HCT116 (cell line): ENCODE measurements at regions not wholly inside any gene's neighbourhood (a gene's known extent, or its start where the extent isn't known, plus 50 kb on each side); places are given as distances from the start of the nearest gene placed in this dataset.

ENCODE experiments used
- ATAC-seq: fragments of 200-7000 bp; cut with Tn5 transposase; 2 replicates; pipeline ENCODE4 v1.9.1; 2020; ENCODE audit warnings: mild to moderate bottlenecking, moderate library complexity
- BruUV-seq: library from RNA; stranded (reverse); fragments of 400-500 nt; replicated peaks from 2 replicates; lab custom pipeline; 2021; lab: Mats Ljungman, UMichigan
- CTCF ChIA-PET: fragments of 300-600 bp; sonication (Branson Sonifier 250); formaldehyde crosslinking; loops from one replicate; lab custom pipeline; 2021; ENCODE audit warnings: antibody characterized with exemption; lab: Charles Lee
- POLR2A ChIA-PET: fragments of 300-600, 350-600 bp; sonication (Branson Sonifier 250); formaldehyde crosslinking; loops from one replicate; lab custom pipeline; 2021; ENCODE audit warnings: antibody characterized with exemption; lab: Charles Lee
- RAD21 ChIA-PET, 2 experiments: fragments of 300-600 bp; sonication (Branson Sonifier 250); formaldehyde crosslinking; loops; one replicate each; lab custom pipeline; 2023; ENCODE audit warnings: low total read pairs in 2 of 2; ENCODE audit not compliant: uncharacterized antibody in 2 of 2, unreplicated experiment in 2 of 2, low non-redundant PET in 1 of 2; lab: Charles Lee
- DNase-seq: peaks from one replicate; pipeline ENCODE4 v3.0.0-alpha.2; 2010; ENCODE audit warnings: low read depth, low spot score
- H2AFZ ChIP-seq: fragments of 200-600 bp; shearing (Covaris generic), sonication (generic); 2 replicates; pipeline ENCODE4 v1.6.1; 2017; ENCODE audit warnings: low read depth, mixed run types, mixed read lengths, antibody characterized with exemption, low read length; ENCODE audit not compliant: poor library complexity, severe bottlenecking
- H3K27ac ChIP-seq: 2 replicates; pipeline ENCODE4 v1.5.1; 2012; ENCODE audit warnings: low read depth, low read length
- H3K27me3 ChIP-seq: fragments of 200-600 bp; sonication (generic); 2 replicates; pipeline ENCODE4 v1.6.1; 2016; ENCODE audit warnings: mixed run types, low read length, mixed read lengths; ENCODE audit not compliant: insufficient read depth
- H3K36me3 ChIP-seq, 2 experiments: fragments of 200-500 bp in 1 of 2; fragments of 200-600 bp in 1 of 2; sonication (Bioruptor generic) in 1 of 2; sonication (generic) in 1 of 2; 2 replicates each; pipeline versions ENCODE4 v1.5.1 to v1.6.1; 2014 to 2016; ENCODE audit warnings: low read length in 2 of 2, inconsistent platforms in 1 of 2, mixed read lengths in 1 of 2, mixed run types in 1 of 2; ENCODE audit not compliant: insufficient read depth in 2 of 2, control insufficient read depth in 1 of 2
- H3K4me1 ChIP-seq, 2 experiments: fragments of 200-600 bp in 1 of 2; sonication (generic) in 1 of 2; 2 replicates each; pipeline versions ENCODE4 v1.5.1 to v1.6.1; 2012 to 2017; ENCODE audit warnings: low read length in 2 of 2, inconsistent platforms in 1 of 2, mild to moderate bottlenecking in 1 of 2, mixed read lengths in 1 of 2, mixed run types in 1 of 2, moderate library complexity in 1 of 2; ENCODE audit not compliant: insufficient read depth in 2 of 2, control insufficient read depth in 1 of 2
- H3K4me2 ChIP-seq: fragments of 200-600 bp; sonication (generic); 2 replicates; pipeline ENCODE4 v1.6.1; 2017; ENCODE audit warnings: mixed run types, low read length, mixed read lengths
- H3K4me3 ChIP-seq, 2 experiments: fragments of 200-600 bp in 1 of 2; sonication (generic) in 1 of 2; replicated peaks in 1 of 2; 2 replicates each; pipeline ENCODE4 v1.5.1; 2011 to 2016; ENCODE audit warnings: low read length in 2 of 2, control low read depth in 1 of 2, low read depth in 1 of 2, mild to moderate bottlenecking in 1 of 2, mixed read lengths in 1 of 2, mixed run types in 1 of 2
- H3K79me2 ChIP-seq: fragments of 200-600 bp; sonication (generic); 2 replicates; pipeline ENCODE4 v1.6.1; 2017; ENCODE audit warnings: mild to moderate bottlenecking, mixed run types, low read length, moderate library complexity, mixed read lengths; ENCODE audit not compliant: insufficient read depth
- H3K9ac ChIP-seq: fragments of 200-600 bp; sonication (generic); 2 replicates; pipeline ENCODE4 v1.6.1; 2016; ENCODE audit warnings: low read length, mixed read lengths
- H3K9me2 ChIP-seq: fragments of 200-600 bp; sonication (generic), shearing (Covaris generic); 2 replicates; pipeline ENCODE4 v1.6.1; 2017; ENCODE audit warnings: mixed run types, mild to moderate bottlenecking, moderate library complexity; ENCODE audit not compliant: insufficient read depth
- H3K9me3 ChIP-seq, 2 experiments: fragments of 200-500 bp in 1 of 2; fragments of 200-600 bp in 1 of 2; sonication (Bioruptor generic) in 1 of 2; sonication (generic) in 1 of 2; 2 replicates each; pipeline ENCODE4 v1.6.1; 2014 to 2017; ENCODE audit warnings: low read length in 2 of 2, mixed read lengths in 2 of 2, inconsistent platforms in 1 of 2, low read depth in 1 of 2, mild to moderate bottlenecking in 1 of 2, mixed run types in 1 of 2, moderate library complexity in 1 of 2; ENCODE audit not compliant: control insufficient read depth in 1 of 2, insufficient read depth in 1 of 2
- H4K20me1 ChIP-seq: fragments of 200-600 bp; sonication (generic), shearing (Covaris generic); 2 replicates; pipeline ENCODE4 v1.6.1; 2017; ENCODE audit warnings: mixed run types, mild to moderate bottlenecking, moderate library complexity; ENCODE audit not compliant: insufficient read depth
- ATF3 ChIP-seq: IDR thresholded peaks from 2 replicates; pipeline ENCODE4 v1.6.1; 2012
- CBX3 ChIP-seq: IDR thresholded peaks from 2 replicates; pipeline ENCODE4 v1.6.1; 2012; ENCODE audit warnings: low read depth
- CEBPB ChIP-seq: IDR thresholded peaks from 2 replicates; pipeline ENCODE4 v1.6.1; 2012; ENCODE audit warnings: low read depth
- CTCF ChIP-seq, 3 experiments: fragments of 200-600 bp in 1 of 3; sonication (generic) in 1 of 3; IDR thresholded peaks in 2 of 3; conservative IDR thresholded peaks in 1 of 3; 2 replicates each; pipeline ENCODE4 v1.5.1; 2012 to 2017; ENCODE audit warnings: low read depth in 2 of 3, low read length in 2 of 3, antibody characterized with exemption in 1 of 3, borderline replicate concordance in 1 of 3, control low read depth in 1 of 3, mild to moderate bottlenecking in 1 of 3, mixed read lengths in 1 of 3, mixed run types in 1 of 3, moderate library complexity in 1 of 3; ENCODE audit not compliant: insufficient read depth in 1 of 3
- EGR1 ChIP-seq: IDR thresholded peaks from 2 replicates; pipeline ENCODE4 v1.6.1; 2012; ENCODE audit warnings: low read depth
- ELF1 ChIP-seq: IDR thresholded peaks from 2 replicates; pipeline ENCODE4 v1.6.1; 2012; ENCODE audit warnings: low read depth, borderline replicate concordance
- EZH2phosphoT487 ChIP-seq: fragments of 200-600 bp; IDR thresholded peaks from 2 replicates; pipeline ENCODE4 v1.6.1; 2018; ENCODE audit warnings: antibody characterized with exemption, borderline replicate concordance
- JUND ChIP-seq: IDR thresholded peaks from 2 replicates; pipeline ENCODE4 v1.6.1; 2012
- POLR2A ChIP-seq: IDR thresholded peaks from 2 replicates; pipeline ENCODE4 v1.7.0; 2011; ENCODE audit warnings: borderline replicate concordance; ENCODE audit not compliant: insufficient read depth, insufficient read length; ENCODE audit errors: extremely low read depth
- REST ChIP-seq: IDR thresholded peaks from 2 replicates; pipeline ENCODE4 v1.6.1; 2012; ENCODE audit warnings: low read depth
- SP1 ChIP-seq: IDR thresholded peaks from 2 replicates; pipeline ENCODE4 v1.6.1; 2012; ENCODE audit warnings: low read depth
- SRF ChIP-seq: IDR thresholded peaks from 2 replicates; pipeline ENCODE4 v1.6.1; 2012; ENCODE audit warnings: low read depth
- ZBTB33 ChIP-seq: IDR thresholded peaks from 2 replicates; pipeline ENCODE4 v1.6.1; 2011; ENCODE audit warnings: mild to moderate bottlenecking, low read length, moderate library complexity; ENCODE audit not compliant: insufficient replicate concordance; ENCODE audit errors: extremely low read depth
- ZFX ChIP-seq: fragments of 450-650 bp; IDR thresholded peaks from 2 replicates; pipeline ENCODE4 v1.6.1; 2017
- intact Hi-C: fragments of 100-400 bp; cut with micrococcal nuclease; formaldehyde crosslinking; loops from 2 replicates; pipeline ENCODE4 v1.10.0; 2022

- POLR2A ChIA-PET: no interaction called here
- TF ChIP-seq CBX3 (no peak), CEBPB (no peak), EGR1 (no peak), ZFX (no peak), SP1 (no peak), POLR2A (no peak), JUND (no peak), ELF1 (no peak), SRF (no peak), ATF3 (no peak), ZBTB33 (no peak), EZH2phosphoT487 (no peak), CTCF (IDR thresholded peaks at IDR 0.05 in 2 of 3, conservative IDR thresholded peaks at IDR 0.05 in 1 of 3; ENCODE audit: borderline replicate concordance in 1 of 3, insufficient read depth in 1 of 3, low read depth in 2 of 3, low read length in 2 of 3) (no peak), REST (no peak)
- no peaks in the 10 kb centered on the region for H3K36me3 ChIP-seq
- no peaks in the 10 kb centered on the region for H3K4me1 ChIP-seq
- H3K9me2 ChIP-seq: no peaks in the 10 kb centered on the region
- H3K4me2 ChIP-seq: no peak overlapping the region
- H3K9me3 ChIP-seq: no peaks in the 10 kb centered on the region
- no peak for DNase-seq
- no peaks in the 10 kb centered on the region for H3K27me3 ChIP-seq
- no TSS peak for BruUV-seq
- no peak overlapping the region for H3K27ac ChIP-seq
- RAD21 ChIA-PET: no interaction called here
- ATAC-seq: no peak
- H3K9ac ChIP-seq: no peak overlapping the region
- H3K4me3 ChIP-seq: no peak overlapping the region
- H3K79me2 ChIP-seq: no peaks in the 10 kb centered on the region
- CTCF ChIA-PET: no interaction called here
- no peaks in the 10 kb centered on the region for H4K20me1 ChIP-seq
- H2AFZ ChIP-seq: no peak overlapping the region
- intact Hi-C loops: loop anchor here (10.0 kb wide), 1 partner anchor 514 kb away; no protein-coding TSS in a partner anchor
These were observed 211.7 kb upstream of the SOX9 start for GRCh38 chr17:71909155-71909554.
